NCI-H748 (cell line): ENCODE measurements at regions not wholly inside any gene's neighbourhood (a gene's known extent, or its start where the extent isn't known, plus 50 kb on each side); places are given as distances from the start of the nearest gene placed in this dataset.

ENCODE experiments used
- DNase-seq: peaks from one replicate; lab custom pipeline; 2025; ENCODE audit not compliant: unreplicated experiment; lab: John Stamatoyannopoulos, UW

DNA sequence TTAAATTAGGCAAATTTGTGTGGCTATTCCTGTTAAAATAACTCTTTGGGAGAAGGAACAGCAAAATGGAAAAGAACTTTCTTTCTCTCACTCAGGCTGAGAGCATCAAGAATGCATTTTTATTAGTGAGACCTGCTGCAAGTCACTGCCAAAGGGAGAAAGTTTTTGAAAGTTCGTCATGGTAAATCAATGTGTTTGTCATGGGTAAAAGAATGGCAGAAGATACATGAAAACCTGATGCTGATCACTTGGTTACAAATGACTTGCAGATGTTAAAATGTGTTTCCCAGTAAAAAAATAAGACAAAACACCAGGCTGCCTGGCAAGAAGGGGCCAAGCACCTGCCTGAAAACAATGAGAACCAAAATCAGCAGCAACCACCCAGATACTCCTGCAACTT is 484.7 kb upstream of the NRP1 start:
- DNase-seq = no peak

GRCh38 chr10:33818343-33818742 is 483.9 kb upstream of the NRP1 start:
- DNase-seq = no peak

- DNase-seq = no peak
These were observed 483.1 kb upstream of the NRP1 start for GRCh38 chr10:33817605-33818004.

- DNase-seq = no peak
These were observed 481.3 kb upstream of the NRP1 start for GRCh38 chr10:33815776-33816175.

GRCh38 chr10:33813871-33814270 is 479.4 kb upstream of the NRP1 start:
- no peak for DNase-seq

DNA sequence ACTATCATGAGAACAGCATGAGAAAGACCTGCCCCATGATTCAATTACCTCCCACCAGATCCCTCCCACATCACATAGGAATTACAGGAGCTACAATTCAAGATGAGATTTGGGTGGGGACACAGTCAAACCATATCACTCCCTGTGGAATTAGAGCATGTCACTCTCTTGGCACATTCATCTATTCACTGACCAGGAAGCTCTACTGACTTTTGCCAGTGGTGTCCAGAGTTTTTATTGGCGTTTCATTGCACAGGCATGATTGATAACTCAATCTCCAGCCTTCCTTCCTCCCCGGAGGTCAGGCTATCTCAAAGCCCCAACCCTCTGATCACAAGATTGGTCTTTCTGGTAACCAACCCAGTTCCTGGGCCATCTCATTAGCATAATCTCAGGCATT is 478.9 kb upstream of the NRP1 start:
- DNase-seq = no peak

DNA sequence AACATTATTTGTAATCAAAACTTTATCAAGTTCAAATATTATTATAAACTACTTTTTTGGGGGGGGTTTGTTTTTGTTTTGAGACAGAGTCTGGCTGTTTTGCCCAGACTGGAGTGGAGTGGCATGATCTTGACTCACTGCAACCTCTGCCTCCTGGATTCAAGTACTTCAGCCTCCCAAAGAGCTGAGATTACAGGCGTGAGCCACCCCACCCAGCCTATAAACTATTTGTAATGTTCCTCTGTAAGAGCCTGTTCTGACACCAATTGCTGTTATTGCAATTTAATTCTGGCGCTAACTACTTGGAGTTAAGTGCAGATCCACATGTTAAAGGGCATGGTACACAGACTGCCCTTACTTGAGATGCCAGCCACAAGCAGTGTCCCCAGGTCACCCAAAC is 478.1 kb upstream of the NRP1 start:
- peak; percentile 7 for DNase-seq

GRCh38 chr10:33810986-33811385 is 476.5 kb upstream of the NRP1 start:
- no peak for DNase-seq

GRCh38 chr10:33809732-33810131 is 475.3 kb upstream of the NRP1 start:
- no peak for DNase-seq

DNA sequence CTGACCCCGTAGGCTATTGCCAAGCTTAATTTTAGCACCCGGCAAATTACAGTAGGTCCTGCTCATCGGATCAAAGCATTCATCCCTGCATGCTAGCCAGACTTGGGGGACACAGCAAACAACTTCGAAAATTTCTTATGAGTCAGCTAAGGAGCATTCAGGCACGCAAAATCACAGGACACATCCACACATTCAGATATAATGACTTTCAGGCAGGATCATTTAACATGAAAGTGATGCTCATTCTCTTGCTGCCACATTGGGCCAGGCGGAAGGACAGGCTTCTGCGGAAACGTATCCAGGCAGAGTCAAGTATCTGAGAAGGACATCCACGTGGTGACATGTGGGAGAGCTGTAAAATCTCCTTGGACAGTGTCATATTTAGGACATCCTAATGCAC is 474.0 kb upstream of the NRP1 start:
- no peak for DNase-seq

GRCh38 chr10:33807531-33808359 is 473.3 kb upstream of the NRP1 start:
- DNase-seq = no peak

DNA sequence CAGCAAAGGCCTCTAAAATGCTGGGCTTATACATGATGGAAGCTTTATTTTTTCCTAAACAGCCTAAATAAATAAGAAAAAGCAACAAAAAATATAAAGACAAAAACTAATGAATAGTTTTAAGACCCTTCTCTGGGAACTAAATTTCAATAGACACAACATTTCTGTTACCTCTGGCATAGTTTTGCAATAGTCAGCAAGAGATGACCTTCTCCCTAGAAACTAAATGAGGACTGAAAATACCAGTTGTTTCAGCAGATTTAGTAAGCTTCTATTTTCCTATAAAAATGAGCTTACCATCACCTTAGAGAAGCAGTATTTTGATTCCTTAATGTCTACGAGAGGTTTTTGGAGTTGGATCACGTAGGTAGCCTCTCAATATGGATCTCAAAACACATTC is 471.4 kb upstream of the NRP1 start:
- DNase-seq = no peak

- no peak for DNase-seq
These were observed 470.1 kb upstream of the NRP1 start for GRCh38 chr10:33804584-33804983.

GRCh38 chr10:33803248-33803647 is 468.8 kb upstream of the NRP1 start:
- no peak for DNase-seq

DNA sequence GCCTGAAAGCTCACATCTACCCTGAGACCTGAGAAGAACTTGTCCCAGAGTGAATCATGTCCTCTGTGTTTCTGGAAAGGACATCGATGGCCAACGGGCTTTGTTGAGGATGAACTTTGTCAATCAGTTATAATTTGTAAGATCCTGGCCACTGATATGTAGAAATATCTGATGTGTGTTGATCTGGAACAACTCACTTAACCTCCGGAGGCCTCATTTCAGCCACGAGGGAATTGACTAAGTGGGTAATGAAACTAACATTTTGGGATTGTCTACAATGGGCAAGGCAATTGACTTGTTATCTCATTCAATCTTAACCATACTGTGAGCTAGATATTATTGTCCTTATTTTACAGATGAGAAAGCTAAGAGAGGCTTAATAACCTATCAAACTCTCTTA is 468.1 kb upstream of the NRP1 start:
- no peak for DNase-seq

DNA sequence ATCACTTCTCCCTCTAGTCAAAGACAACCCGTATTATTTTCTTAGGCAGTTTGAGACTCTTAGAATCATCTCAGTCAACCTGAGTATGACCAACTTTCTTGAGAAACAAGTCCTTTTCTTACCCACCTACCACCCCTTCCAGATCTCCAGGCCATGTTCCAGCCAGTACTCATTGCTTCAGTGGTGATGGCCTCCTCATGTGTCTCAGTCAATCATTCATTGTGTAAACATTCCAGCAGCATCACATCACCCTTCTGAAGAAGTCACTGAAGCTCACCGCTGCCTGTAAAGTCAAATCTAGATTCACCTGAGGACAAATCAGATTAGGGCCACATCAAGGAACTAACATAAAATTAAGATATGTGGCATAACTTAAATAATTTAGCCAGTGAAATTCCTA is 467.2 kb upstream of the NRP1 start:
- no peak for DNase-seq

- no peak for DNase-seq
These were observed 466.5 kb upstream of the NRP1 start for GRCh38 chr10:33800986-33801385.

- DNase-seq = no peak
These were observed 466.1 kb upstream of the NRP1 start for GRCh38 chr10:33800545-33800944.

GRCh38 chr10:33799944-33800323 is 465.5 kb upstream of the NRP1 start:
- DNase-seq = no peak

- DNase-seq = no peak
These were observed 464.9 kb upstream of the NRP1 start for GRCh38 chr10:33799281-33799943.

GRCh38 chr10:33798754-33799153 is 464.3 kb upstream of the NRP1 start:
- no peak for DNase-seq

DNA sequence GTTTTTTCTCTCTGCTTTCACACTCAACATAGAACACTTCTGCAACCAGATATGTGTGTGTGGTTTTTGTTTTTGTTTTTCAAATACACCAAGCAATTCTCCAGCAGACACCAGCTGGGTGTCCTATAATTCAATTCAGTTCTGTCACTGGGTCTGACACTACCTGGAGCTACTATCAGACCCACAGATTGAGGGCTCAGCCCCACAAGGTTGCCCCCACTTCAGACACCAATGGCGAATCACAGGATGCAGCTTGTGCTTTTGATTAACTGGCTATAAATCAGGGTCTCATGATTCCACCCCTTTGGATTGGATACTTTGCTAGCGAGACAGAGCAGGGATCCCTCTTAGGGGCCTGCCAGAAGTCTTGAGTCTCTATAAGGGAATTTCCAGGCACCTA is 462.2 kb upstream of the NRP1 start:
- DNase-seq = no peak

DNA sequence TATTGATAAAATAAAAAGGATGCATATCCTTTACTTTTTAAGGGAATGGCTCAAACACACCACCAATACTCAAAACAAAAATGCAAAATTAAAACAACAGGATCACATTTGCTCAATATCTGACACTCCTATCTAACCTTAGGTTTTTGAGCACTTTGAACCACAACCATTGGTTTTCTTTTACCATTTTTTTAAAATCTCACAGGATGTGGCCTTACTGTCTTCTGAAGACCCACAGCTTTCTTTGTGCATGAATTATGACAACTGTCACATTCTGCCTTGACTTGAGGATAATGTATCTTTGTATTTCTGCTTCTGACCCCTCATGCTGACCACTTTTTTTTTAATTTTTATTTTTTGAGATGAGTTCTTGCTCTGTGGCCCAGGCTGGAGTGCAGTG is 461.1 kb upstream of the NRP1 start:
- no peak for DNase-seq
